AG09319 (cell line): ENCODE measurements at regions not wholly inside any gene's neighbourhood (a gene's known extent, or its start where the extent isn't known, plus 50 kb on each side); places are given as distances from the start of the nearest gene placed in this dataset.
"Not testable (repeated sequence)": the region's sequence is repeated elsewhere in the genome, so short reads cannot be mapped to it uniquely, and the experiment has no call there.

ENCODE experiments used
- DNase-seq: peaks from one replicate; pipeline ENCODE4 v3.0.0-alpha.2; 2010; ENCODE audit warnings: low read depth; ENCODE audit errors: extremely low read depth
- TF ChIP-seq, protein P1 (sequence below): IDR thresholded peaks from 2 replicates; pipeline ENCODE4 v1.5.1; 2011; ENCODE audit warnings: low read depth, mild to moderate bottlenecking, inconsistent platforms, low read length, moderate library complexity

DNA sequence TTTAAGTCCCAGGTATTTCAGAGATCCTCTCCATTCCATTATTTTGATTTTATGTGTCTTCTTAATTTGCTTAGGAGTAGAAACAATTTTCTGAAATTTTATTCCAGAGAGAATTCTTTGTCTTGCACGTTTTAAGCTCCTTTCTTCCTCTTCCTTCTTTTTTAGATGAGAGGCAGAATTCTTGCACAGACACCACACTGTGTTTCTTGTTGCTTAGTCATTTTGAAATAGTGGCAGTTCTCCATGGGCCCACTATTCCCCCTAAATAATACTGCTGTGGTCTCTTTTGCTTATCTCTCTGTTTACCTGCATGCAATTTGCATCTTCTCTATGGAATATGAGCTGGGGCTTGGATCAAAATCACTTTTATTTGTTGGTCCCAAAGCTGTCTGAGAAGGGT lies 54.3 kb upstream of the WAC start:
- TF ChIP-seq, protein P1, sequence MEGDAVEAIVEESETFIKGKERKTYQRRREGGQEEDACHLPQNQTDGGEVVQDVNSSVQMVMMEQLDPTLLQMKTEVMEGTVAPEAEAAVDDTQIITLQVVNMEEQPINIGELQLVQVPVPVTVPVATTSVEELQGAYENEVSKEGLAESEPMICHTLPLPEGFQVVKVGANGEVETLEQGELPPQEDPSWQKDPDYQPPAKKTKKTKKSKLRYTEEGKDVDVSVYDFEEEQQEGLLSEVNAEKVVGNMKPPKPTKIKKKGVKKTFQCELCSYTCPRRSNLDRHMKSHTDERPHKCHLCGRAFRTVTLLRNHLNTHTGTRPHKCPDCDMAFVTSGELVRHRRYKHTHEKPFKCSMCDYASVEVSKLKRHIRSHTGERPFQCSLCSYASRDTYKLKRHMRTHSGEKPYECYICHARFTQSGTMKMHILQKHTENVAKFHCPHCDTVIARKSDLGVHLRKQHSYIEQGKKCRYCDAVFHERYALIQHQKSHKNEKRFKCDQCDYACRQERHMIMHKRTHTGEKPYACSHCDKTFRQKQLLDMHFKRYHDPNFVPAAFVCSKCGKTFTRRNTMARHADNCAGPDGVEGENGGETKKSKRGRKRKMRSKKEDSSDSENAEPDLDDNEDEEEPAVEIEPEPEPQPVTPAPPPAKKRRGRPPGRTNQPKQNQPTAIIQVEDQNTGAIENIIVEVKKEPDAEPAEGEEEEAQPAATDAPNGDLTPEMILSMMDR = no peak
- no peak for DNase-seq

DNA sequence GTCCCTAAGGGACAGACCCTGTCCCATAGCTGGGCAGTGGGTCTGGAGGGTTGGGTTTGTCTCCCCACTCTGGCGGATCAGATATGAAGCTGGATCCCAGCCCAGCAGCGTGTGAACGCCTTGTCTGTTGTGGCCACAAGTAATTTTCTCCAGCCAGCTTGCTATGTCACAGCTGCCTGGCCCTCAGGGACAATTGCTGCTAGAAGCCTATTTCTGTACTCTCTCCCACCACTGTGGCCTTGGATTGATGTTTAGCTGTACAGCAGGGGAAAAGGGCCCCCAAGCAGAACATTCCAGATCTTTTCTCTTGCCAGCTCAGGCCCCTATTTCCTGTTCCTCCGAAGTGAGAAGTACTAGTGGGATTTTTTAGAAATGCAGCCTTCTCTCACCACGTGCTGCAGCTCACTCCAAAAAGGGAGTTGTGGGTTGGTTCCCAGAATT lies 53.5 kb upstream of the WAC start:
- DNase-seq = no peak
- TF ChIP-seq, protein P1 = no peak

DNA sequence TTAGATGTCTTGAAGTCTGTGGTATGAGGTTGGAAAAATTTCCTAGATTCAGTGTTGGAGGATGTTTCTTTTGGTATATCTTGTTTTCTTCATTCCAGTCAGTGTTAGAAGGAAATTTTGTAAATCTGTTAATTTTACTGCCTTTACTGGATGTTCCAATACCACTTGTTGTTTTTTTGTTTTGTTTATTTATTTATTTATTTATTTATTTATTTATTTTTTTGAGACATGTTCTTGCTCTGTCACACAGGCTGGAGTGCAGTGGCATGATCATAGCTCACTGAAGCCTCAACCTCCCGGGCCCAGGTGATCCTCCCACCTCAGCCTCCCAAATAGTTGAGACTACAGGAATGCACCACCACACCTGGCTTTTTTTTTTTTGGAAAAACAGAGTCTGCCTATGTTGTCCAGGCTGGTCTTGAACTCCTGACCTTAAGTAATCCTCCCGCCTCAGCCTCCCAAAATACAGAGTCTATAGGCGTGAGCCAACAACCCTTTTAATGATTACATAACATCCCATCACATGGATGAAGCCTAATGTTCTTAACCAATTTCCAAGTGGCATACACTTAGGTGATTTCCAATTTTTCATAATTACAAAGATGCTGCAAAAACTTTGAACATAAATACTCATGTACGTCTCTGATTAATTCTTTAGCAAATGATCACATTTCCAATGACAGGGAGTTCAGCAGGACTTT lies 52.8 kb upstream of the WAC start:
- DNase-seq = no peak
- TF ChIP-seq, protein P1 = no peak

DNA sequence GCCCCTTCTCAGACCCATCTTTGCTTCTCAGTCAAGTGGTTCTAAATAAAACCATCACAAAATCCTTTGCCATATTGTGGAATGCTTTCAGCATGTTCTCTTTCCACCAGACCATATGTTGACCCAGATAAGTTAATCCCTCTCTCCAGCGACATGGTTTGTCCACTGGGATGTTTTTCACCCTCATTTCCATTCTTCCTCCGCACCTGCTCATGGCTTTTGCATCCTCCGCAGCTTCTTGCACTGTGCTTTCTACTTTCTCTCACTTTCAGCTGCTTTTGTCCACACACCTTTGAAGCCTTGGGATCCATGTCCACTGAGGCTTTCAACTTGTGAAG lies 52.3 kb upstream of the WAC start:
- DNase-seq = no peak
- TF ChIP-seq, protein P1 = no peak

DNA sequence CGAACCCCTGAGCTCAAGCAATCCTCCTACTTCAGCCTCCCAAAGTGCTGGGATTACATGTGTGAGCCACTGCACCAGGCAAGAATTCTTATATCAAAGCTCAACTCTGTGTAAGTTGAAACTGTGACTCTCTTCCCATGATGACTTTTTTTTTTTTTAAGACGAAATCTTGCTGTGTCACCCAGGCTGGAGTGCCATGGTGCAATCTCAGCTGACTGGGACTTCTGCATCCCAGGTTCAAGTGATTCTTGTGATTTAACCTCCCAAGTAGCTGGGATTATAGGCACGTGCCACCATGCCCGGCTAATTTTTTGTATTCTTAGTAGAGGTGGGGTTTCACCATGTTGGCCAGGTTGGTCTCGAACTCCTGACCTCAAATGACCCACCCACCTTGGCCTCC lies 51.6 kb upstream of the WAC start:
- DNase-seq = not testable (repeated sequence)

DNA sequence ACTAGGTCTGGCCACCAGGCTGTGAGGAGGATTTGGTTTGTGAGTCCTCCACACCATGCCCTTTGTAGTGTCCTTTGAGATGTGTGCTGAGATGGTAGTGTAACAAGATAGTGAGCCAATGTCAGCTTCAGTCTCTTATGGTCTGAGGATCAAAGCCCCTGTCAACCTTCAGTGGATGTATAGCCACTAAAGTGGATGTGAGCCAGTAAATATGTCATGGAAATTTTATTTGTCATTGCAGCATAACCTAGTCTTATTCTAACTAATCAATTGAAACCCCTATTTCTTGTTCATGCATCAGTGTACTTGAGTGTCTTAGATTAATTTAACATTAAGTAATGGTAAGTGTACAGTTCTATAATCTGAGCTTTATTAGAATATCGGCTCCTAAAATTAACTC lies 51.0 kb upstream of the WAC start:
- DNase-seq = no peak
- TF ChIP-seq, protein P1 = no peak
